RWPE2 (cell line): ENCODE measurements at regions not wholly inside any gene's neighbourhood (a gene's known extent, or its start where the extent isn't known, plus 50 kb on each side); places are given as distances from the start of the nearest gene placed in this dataset.

Experiments
- ATAC-seq: fragments of 200-7000 bp; cut with Tn5 transposase; 3 replicates; pipeline ENCODE4 v1.9.1; 2021; ENCODE audit warnings: low read depth
- DNase-seq: peaks from one replicate; pipeline ENCODE4 v3.0.0-alpha.2; 2020; ENCODE audit warnings: low spot score
- H3K27ac ChIP-seq: fragments of 450-650 bp; 2 replicates; pipeline ENCODE4 v1.5.1; 2017; ENCODE audit warnings: mild to moderate bottlenecking; ENCODE audit not compliant: poor library complexity, severe bottlenecking
- H3K27me3 ChIP-seq: fragments of 250-450 bp; sonication (Bioruptor Pico); 2 replicates; pipeline ENCODE4 v1.5.1; 2021; ENCODE audit warnings: mild to moderate bottlenecking, moderate library complexity; ENCODE audit not compliant: insufficient read depth, poor library complexity, severe bottlenecking
- H3K36me3 ChIP-seq: fragments of 250-450 bp; sonication (Bioruptor Pico); 2 replicates; pipeline ENCODE4 v1.5.1; 2020; ENCODE audit warnings: low read depth, mild to moderate bottlenecking, moderate library complexity
- H3K4me1 ChIP-seq: fragments of 250-450 bp; sonication (Bioruptor Pico); 2 replicates; pipeline ENCODE4 v1.5.1; 2021; ENCODE audit warnings: mild to moderate bottlenecking, moderate library complexity; ENCODE audit not compliant: insufficient read depth, poor library complexity, severe bottlenecking
- H3K4me3 ChIP-seq: fragments of 250-450 bp; sonication (Bioruptor Pico); 2 replicates; pipeline ENCODE4 v1.5.1; 2021; ENCODE audit warnings: mild to moderate bottlenecking, moderate library complexity; ENCODE audit not compliant: severe bottlenecking
- H3K9me3 ChIP-seq: fragments of 250-450 bp; sonication (Bioruptor Pico); 2 replicates; pipeline ENCODE4 v1.5.1; 2021; ENCODE audit warnings: mild to moderate bottlenecking, moderate library complexity; ENCODE audit not compliant: severe bottlenecking
- CTCF ChIP-seq: fragments of 450-650 bp; IDR thresholded peaks from one replicate; pipeline ENCODE4 v1.5.1; 2017; ENCODE audit warnings: mild to moderate bottlenecking, moderate library complexity; ENCODE audit not compliant: poor library complexity, severe bottlenecking

GRCh38 chr9:81860581-81860980 lies 67.6 kb upstream of the SPATA31D4 start:
- Histone ChIP-seq H3K9me3 (no peaks in the 10 kb centered on the region), H3K4me1 (no peaks in the 10 kb centered on the region), H3K27me3 (no peaks in the 10 kb centered on the region), H3K4me3 (no peak overlapping the region), H3K27ac (no peak overlapping the region), H3K36me3 (no peaks in the 10 kb centered on the region)
- TF ChIP-seq CTCF = no peak
- ATAC-seq (no peak), DNase-seq (no peak)

DNA sequence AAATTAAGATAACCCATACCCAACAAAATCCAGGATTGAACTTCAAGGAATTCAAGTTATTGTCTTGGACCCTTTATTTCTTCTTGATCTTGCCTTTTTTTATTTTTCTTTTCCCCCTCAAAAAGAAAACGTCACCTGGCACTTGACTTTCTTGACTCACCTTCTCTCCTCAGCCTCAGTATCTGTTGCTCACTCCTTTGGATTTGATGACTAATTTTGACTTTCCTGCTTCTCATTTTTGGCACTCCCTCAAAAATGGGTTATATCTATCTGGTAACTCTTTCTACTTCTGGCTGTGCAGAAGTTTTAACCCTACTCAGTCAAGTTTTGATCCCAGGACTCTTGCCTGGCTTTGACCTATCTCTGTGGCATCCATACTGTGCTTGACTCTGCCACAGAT lies 66.6 kb upstream of the SPATA31D4 start:
- Histone ChIP-seq H3K27ac (no peak overlapping the region), H3K27me3 (no peaks in the 10 kb centered on the region), H3K4me3 (no peak overlapping the region), H3K36me3 (no peaks in the 10 kb centered on the region), H3K4me1 (no peaks in the 10 kb centered on the region), H3K9me3 (no peaks in the 10 kb centered on the region)
- DNase-seq (no peak), ATAC-seq (peak; percentile 87)
- TF ChIP-seq CTCF = no peak

GRCh38 chr9:81868145-81868544 lies 60.1 kb upstream of the SPATA31D4 start:
- TF ChIP-seq CTCF = no peak
- Histone ChIP-seq H3K4me1 (peaks cover 4% of the 10 kb centered on the region), H3K36me3 (no peaks in the 10 kb centered on the region), H3K27ac (no peak overlapping the region), H3K9me3 (no peaks in the 10 kb centered on the region), H3K4me3 (no peak overlapping the region), H3K27me3 (no peaks in the 10 kb centered on the region)
- no peak for DNase-seq
- no peak for ATAC-seq

GRCh38 chr9:81871695-81872094 lies 56.5 kb upstream of the SPATA31D4 start:
- TF ChIP-seq CTCF = no peak
- H3K4me3 ChIP-seq = no peak overlapping the region
- H3K36me3 ChIP-seq = no peaks in the 10 kb centered on the region
- peaks cover 4% of the 10 kb centered on the region for H3K4me1 ChIP-seq
- no peaks in the 10 kb centered on the region for H3K9me3 ChIP-seq
- H3K27ac ChIP-seq = no peak overlapping the region
- DNase-seq (no peak), ATAC-seq (peak; percentile 58; the same call in 2 of the 3 replicates)
- H3K27me3 ChIP-seq = no peaks in the 10 kb centered on the region

GRCh38 chr9:81874250-81874649 lies 54.0 kb upstream of the SPATA31D4 start:
- no peak overlapping the region for H3K27ac ChIP-seq
- no peaks in the 10 kb centered on the region for H3K27me3 ChIP-seq
- no peak for DNase-seq
- H3K36me3 ChIP-seq = no peaks in the 10 kb centered on the region
- H3K9me3 ChIP-seq = no peaks in the 10 kb centered on the region
- peaks cover 4% of the 10 kb centered on the region for H3K4me1 ChIP-seq
- ATAC-seq = no peak
- H3K4me3 ChIP-seq = no peak overlapping the region
- TF ChIP-seq CTCF = no peak
